BLaER1 (cell line): ENCODE measurements at regions not wholly inside any gene's neighbourhood (a gene's known extent, or its start where the extent isn't known, plus 50 kb on each side); places are given as distances from the start of the nearest gene placed in this dataset.

Experiments
- H3K27ac ChIP-seq: shearing (Covaris generic); formaldehyde crosslinking; 2 replicates; pipeline ENCODE4 v1.8.1; 2022
- H3K27me3 ChIP-seq: shearing (Covaris generic); formaldehyde crosslinking; 2 replicates; pipeline ENCODE4 v1.8.1; 2022
- H3K36me3 ChIP-seq: shearing (Covaris generic); formaldehyde crosslinking; 2 replicates; pipeline ENCODE4 v1.8.1; 2022
- H3K4me1 ChIP-seq: shearing (Covaris generic); formaldehyde crosslinking; 2 replicates; pipeline ENCODE4 v1.8.1; 2022
- H3K4me2 ChIP-seq: shearing (Covaris generic); formaldehyde crosslinking; 2 replicates; pipeline ENCODE4 v1.8.1; 2022
- H3K4me3 ChIP-seq: shearing (Covaris generic); formaldehyde crosslinking; 2 replicates; pipeline ENCODE4 v1.8.1; 2022
- H3K9ac ChIP-seq: shearing (Covaris generic); formaldehyde crosslinking; 2 replicates; pipeline ENCODE4 v1.8.1; 2022
- H3K9me3 ChIP-seq: shearing (Covaris generic); formaldehyde crosslinking; 2 replicates; pipeline ENCODE4 v1.8.1; 2022
- H4K20me1 ChIP-seq: shearing (Covaris generic); formaldehyde crosslinking; 2 replicates; pipeline ENCODE4 v1.8.1; 2022
- Cebpa-rat ChIP-seq: shearing (Covaris generic); IDR thresholded peaks from 2 replicates; pipeline ENCODE4 v1.8.1; 2022

GRCh38 chr15:89421219-89421618, 75.2 kb downstream of the RHCG start:
- Histone ChIP-seq H3K4me1 (no peaks in the 10 kb centered on the region), H3K4me3 (no peak overlapping the region), H3K9me3 (no peaks in the 10 kb centered on the region), H4K20me1 (peaks cover 30% of the 10 kb centered on the region; the same call in 1 of the 2 replicates), H3K27me3 (peaks cover 35% of the 10 kb centered on the region), H3K4me2 (no peak overlapping the region), H3K27ac (no peak overlapping the region), H3K36me3 (no peaks in the 10 kb centered on the region), H3K9ac (no peak overlapping the region)
- TF ChIP-seq Cebpa-rat = no peak

GRCh38 chr15:89419370-89419984, 76.9 kb downstream of the RHCG start:
- Histone ChIP-seq H3K4me1 (no peaks in the 10 kb centered on the region), H3K9me3 (no peaks in the 10 kb centered on the region), H3K27ac (no peak overlapping the region), H3K9ac (no peak overlapping the region), H3K27me3 (peaks cover 52% of the 10 kb centered on the region), H3K4me2 (no peak overlapping the region), H3K4me3 (no peak overlapping the region), H4K20me1 (peaks cover 33% of the 10 kb centered on the region; the same call in 1 of the 2 replicates), H3K36me3 (no peaks in the 10 kb centered on the region)
- no peak for TF ChIP-seq Cebpa-rat

GRCh38 chr15:89417206-89417725, 79.1 kb downstream of the RHCG start:
- peaks cover 74% of the 10 kb centered on the region for H3K27me3 ChIP-seq
- H3K9ac ChIP-seq = no peak overlapping the region
- H3K9me3 ChIP-seq = no peaks in the 10 kb centered on the region
- no peak overlapping the region for H3K4me2 ChIP-seq
- peaks cover 54% of the 10 kb centered on the region; the same call in 1 of the 2 replicates for H4K20me1 ChIP-seq
- H3K4me3 ChIP-seq = no peak overlapping the region
- no peaks in the 10 kb centered on the region for H3K36me3 ChIP-seq
- H3K4me1 ChIP-seq = no peaks in the 10 kb centered on the region
- no peak overlapping the region for H3K27ac ChIP-seq
- TF ChIP-seq Cebpa-rat = no peak

- no peak overlapping the region for H3K4me2 ChIP-seq
- H3K27me3 ChIP-seq = peaks cover 81% of the 10 kb centered on the region
- no peak for TF ChIP-seq Cebpa-rat
- no peaks in the 10 kb centered on the region for H3K4me1 ChIP-seq
- H3K9ac ChIP-seq = no peak overlapping the region
- H3K9me3 ChIP-seq = no peaks in the 10 kb centered on the region
- no peak overlapping the region for H3K4me3 ChIP-seq
- H3K27ac ChIP-seq = no peak overlapping the region
- peaks cover 61% of the 10 kb centered on the region; the same call in 1 of the 2 replicates for H4K20me1 ChIP-seq
- H3K36me3 ChIP-seq = no peaks in the 10 kb centered on the region
Observed at GRCh38 chr15:89416339-89417183, 79.8 kb downstream of the RHCG start.

GRCh38 chr15:89414571-89414970, 79.9 kb upstream of the POLG start:
- H3K4me2 ChIP-seq = no peak overlapping the region
- no peak overlapping the region for H3K27ac ChIP-seq
- H3K4me3 ChIP-seq = no peak overlapping the region
- no peak for TF ChIP-seq Cebpa-rat
- H4K20me1 ChIP-seq = peaks cover 66% of the 10 kb centered on the region; the same call in 1 of the 2 replicates
- H3K27me3 ChIP-seq = peaks cover 96% of the 10 kb centered on the region
- H3K36me3 ChIP-seq = no peaks in the 10 kb centered on the region
- H3K4me1 ChIP-seq = no peaks in the 10 kb centered on the region
- H3K9me3 ChIP-seq = peaks cover 10% of the 10 kb centered on the region
- H3K9ac ChIP-seq = no peak overlapping the region

GRCh38 chr15:89413877-89414276, 79.3 kb upstream of the POLG start:
- H3K9ac ChIP-seq = no peak overlapping the region
- no peak overlapping the region for H3K4me2 ChIP-seq
- H3K27me3 ChIP-seq = peaks cover 99% of the 10 kb centered on the region
- no peak overlapping the region for H3K4me3 ChIP-seq
- TF ChIP-seq Cebpa-rat = no peak
- no peak overlapping the region for H3K27ac ChIP-seq
- H3K9me3 ChIP-seq = peaks cover 17% of the 10 kb centered on the region
- H3K36me3 ChIP-seq = no peaks in the 10 kb centered on the region
- peaks cover 66% of the 10 kb centered on the region; the same call in 1 of the 2 replicates for H4K20me1 ChIP-seq
- H3K4me1 ChIP-seq = no peaks in the 10 kb centered on the region

GRCh38 chr15:89412905-89413411, 78.3 kb upstream of the POLG start:
- Histone ChIP-seq H3K4me3 (no peak overlapping the region), H3K27ac (no peak overlapping the region), H4K20me1 (peaks cover 64% of the 10 kb centered on the region; the same call in 1 of the 2 replicates), H3K4me1 (no peaks in the 10 kb centered on the region), H3K9ac (no peak overlapping the region), H3K27me3 (peaks cover 99% of the 10 kb centered on the region), H3K4me2 (no peak overlapping the region), H3K9me3 (peaks cover 26% of the 10 kb centered on the region), H3K36me3 (no peaks in the 10 kb centered on the region)
- TF ChIP-seq Cebpa-rat = no peak

GRCh38 chr15:89410039-89410435, 75.4 kb upstream of the POLG start:
- no peaks in the 10 kb centered on the region for H3K36me3 ChIP-seq
- H4K20me1 ChIP-seq = peaks cover 85% of the 10 kb centered on the region; the same call in 1 of the 2 replicates
- no peak overlapping the region for H3K27ac ChIP-seq
- peaks cover 100% of the 10 kb centered on the region for H3K27me3 ChIP-seq
- no peaks in the 10 kb centered on the region for H3K4me1 ChIP-seq
- no peak overlapping the region for H3K9ac ChIP-seq
- no peak for TF ChIP-seq Cebpa-rat
- no peak overlapping the region for H3K4me3 ChIP-seq
- peaks cover 52% of the 10 kb centered on the region for H3K9me3 ChIP-seq
- no peak overlapping the region for H3K4me2 ChIP-seq

GRCh38 chr15:89409184-89410038, 74.8 kb upstream of the POLG start:
- Histone ChIP-seq H3K27me3 (peaks cover 100% of the 10 kb centered on the region), H3K36me3 (no peaks in the 10 kb centered on the region), H3K9me3 (peaks cover 54% of the 10 kb centered on the region), H3K4me3 (0 out of 2 replicates have a peak overlapping the region, but pooled peaks have one; percentile 7), H3K4me1 (no peaks in the 10 kb centered on the region), H3K4me2 (no peak overlapping the region), H3K9ac (no peak overlapping the region), H4K20me1 (peaks cover 82% of the 10 kb centered on the region; the same call in 1 of the 2 replicates), H3K27ac (no peak overlapping the region)
- TF ChIP-seq Cebpa-rat = no peak
